ENCODE measurements at regions not wholly inside any gene's neighbourhood (a gene's known extent, or its start where the extent isn't known, plus 50 kb on each side); places are given as distances from the start of the nearest gene placed in this dataset.
"Not testable (repeated sequence)": the region's sequence is repeated elsewhere in the genome, so short reads cannot be mapped to it uniquely, and the experiment has no call there.

- no peak for DNase-seq
These were observed 317.4 kb downstream of the NNT start for GRCh38 chr5:43920422-43920821.

- no peak for DNase-seq
These were observed 314.9 kb downstream of the NNT start for GRCh38 chr5:43917925-43918324.

- DNase-seq = no peak
These were observed 300.1 kb downstream of the NNT start for GRCh38 chr5:43903129-43903528.

- DNase-seq = no peak
These were observed 298.0 kb downstream of the NNT start for GRCh38 chr5:43900974-43901373.

DNA sequence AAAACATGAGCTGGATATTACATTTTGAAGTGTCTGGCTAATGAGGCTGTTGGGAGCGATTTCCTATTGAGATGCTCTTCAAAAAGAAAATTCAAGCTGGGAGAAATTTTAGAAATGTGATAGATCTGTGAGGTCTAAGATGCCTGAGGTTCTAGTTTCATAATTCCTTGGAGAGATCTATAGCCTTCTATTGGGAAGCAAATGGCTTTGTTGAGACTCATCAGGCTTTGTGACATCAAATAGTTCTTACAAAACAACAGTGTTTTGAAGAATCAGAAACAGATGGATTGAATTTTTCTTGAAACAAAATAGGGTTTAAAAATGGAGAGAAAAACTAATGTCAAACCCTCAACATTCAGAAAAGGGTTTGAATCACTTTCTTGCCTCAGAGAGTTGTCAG is 292.9 kb downstream of the NNT start:
- DNase-seq = no peak

GRCh38 chr5:43893951-43894684 is 291.1 kb downstream of the NNT start:
- no peak for DNase-seq

DNA sequence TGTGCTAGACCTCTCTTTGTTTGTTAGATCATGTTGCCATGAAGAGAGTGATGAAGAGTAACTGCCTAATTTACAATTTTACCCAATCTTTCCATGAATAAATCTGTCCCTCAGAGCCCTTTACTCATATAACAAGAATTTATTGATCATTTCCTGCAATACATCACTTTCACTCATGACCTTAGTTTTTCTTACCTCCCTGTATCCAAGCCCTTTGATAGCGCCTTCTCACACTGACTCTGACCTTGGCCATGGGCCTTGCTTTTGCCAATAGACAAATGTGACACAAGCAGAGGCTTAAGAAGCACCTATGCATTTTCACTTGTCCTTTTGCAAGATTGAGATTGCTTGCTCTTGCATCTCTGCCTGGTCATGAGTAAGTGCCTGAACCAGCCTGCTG is 288.1 kb downstream of the NNT start:
- DNase-seq = no peak

DNA sequence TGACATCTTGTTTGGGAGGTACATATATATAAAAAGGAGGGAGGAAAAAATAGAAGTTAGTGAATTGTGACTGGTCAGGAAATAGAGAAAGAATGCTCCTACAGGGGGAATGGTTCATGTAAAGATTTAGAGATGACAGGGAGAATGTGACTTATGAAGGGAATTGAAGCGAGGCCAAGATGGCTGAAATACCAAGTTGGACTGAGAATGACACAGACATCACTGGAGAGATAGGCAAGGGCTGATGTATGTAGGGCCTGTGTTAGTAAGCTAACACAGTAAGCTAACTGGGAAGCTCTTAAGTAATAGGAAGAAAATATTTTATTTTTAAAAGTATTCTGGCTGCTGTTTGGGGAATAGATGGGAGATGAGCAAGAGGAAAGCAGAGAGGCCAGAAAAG is 286.3 kb downstream of the NNT start:
- no peak for DNase-seq

DNA sequence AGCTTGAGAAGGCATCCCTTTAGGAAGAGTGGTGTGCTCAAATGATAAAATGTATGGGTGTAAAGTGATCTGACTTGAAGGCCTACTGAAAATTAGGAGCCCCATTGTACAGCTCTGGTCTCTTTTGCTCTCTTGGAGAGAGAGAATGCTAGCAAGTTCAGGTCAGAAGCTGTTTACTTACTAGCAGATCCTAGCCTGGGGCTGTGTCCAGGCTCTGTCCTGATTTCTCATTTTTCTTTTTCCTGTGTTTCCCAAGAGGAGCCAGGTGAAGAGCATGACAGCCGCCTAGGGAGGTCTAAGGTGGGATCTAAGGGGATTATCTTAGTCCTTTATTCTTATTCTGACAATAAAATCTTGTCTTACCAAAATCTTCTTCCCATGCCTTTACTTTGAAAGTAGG is 272.8 kb downstream of the NNT start:
- DNase-seq = no peak

- no peak for DNase-seq
These were observed 271.8 kb downstream of the NNT start for GRCh38 chr5:43874772-43875171.

- no peak for DNase-seq
These were observed 270.8 kb downstream of the NNT start for GRCh38 chr5:43873791-43874190.

- DNase-seq = peak in 1 of 2 experiments; percentile 15
These were observed 256.3 kb downstream of the NNT start for GRCh38 chr5:43859309-43859708.

GRCh38 chr5:43855452-43855851 is 252.5 kb downstream of the NNT start:
- DNase-seq = no peak

- no peak for DNase-seq
These were observed 251.8 kb downstream of the NNT start for GRCh38 chr5:43854697-43855292.

DNA sequence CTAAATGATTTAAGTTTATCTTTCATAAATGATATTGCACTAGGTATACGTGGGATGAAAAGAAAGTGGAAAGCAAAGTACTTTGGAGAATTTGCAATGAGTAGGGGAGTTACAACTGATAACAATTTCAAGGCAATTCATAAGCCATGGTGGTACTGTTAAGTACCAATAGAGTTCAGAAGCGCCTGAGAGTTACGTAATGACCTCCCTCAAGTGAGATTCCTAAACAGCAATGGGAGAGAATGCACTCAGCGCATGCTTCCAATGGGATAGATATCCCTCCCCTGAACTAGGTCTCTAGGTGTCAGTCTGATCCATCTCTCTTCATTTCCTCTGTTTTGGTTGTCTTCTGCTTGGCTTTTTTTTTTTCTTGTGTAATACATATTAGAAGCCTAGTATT is 249.3 kb downstream of the NNT start:
- DNase-seq = no peak

DNA sequence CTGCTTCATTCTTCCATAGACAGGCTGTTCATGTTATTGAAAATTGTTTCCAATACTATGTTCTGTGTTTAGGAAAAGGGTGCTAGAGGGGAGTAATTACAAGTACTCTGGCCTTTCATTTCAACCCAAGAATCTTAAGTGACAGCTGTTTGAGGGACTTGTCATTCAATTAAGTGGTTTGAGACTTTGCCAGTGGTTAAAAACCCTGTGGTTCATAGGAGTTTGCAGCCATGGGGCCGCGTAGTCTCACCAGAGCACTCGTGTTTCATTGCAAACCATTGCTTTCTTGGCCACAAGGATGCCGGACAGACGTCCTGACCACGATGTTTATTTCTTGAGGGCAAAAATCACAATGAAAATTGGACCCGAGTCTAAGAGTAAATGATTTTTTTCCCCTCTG is 248.8 kb downstream of the NNT start:
- DNase-seq = peak; percentile 24 to 63

DNA sequence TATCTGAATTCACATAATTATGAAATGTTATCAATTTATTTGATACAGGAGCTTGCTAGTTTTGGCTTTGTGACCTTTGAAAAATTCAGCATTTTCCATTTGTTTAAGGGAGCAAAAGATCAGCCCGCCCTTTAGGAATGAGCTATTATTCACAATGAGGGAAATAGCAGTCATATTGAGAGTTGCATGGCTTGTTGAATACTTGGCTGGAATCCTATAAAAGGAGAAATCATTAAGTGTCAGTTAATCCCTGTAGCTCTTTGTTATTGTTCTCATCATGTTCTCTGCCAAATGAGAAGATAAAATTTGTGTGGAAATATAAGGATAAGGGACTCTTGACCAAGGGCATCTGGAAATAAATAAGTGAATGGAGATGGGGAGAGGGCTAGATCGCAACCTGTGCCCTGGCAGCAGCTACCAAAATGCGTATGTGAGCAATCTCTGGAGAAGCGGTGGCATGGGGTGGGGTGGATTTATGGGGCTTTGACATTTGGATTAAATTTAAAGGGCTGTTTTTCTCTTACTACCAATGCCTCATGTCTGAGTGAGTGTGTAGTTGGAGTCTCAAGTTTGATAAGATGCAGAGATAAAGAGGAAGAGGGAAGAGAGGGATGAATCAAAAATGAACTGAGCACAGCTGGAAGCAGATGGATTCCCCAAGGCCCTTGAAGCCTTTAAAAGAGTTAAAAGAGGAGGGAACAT is 237.6 kb downstream of the NNT start:
- DNase-seq = no peak

DNA sequence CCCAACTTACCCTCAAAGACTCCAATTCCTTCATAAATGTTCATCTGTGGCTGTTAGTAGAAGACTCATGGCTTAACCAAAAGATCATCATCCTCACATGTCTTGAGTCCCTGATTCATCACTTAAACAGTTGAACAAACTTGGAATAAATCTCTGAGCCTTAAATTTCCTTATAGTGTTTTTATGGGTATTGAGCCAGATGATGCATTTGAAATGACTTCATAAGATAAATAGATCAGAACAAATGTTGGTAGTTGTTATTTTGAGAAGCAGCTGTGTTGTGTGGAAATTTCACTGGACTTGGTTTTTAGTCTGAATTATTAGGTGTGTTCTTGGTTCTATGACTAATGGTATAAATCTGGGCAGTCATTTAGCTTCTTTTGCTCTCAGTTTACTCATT is 236.2 kb downstream of the NNT start:
- no peak for DNase-seq

- no peak for DNase-seq
These were observed 235.0 kb downstream of the NNT start for GRCh38 chr5:43837996-43838395.

DNA sequence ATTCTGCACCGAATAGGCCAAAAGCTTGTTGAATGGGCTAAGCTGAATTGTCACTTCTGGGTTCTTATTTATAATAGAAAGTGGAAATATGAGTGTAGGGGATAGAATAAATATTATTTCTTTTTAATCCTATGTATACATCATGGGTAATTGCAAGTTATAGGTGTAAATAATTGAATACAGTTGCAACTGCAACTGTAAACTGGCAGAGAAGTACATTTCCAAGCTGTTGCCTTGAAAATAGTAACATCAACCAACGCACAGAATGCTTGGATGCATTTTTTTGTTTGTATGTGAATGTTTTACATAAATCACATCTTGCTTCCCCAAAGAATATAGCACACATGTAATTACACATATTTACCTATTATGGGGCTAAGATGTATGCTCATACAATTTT is 234.1 kb downstream of the NNT start:
- no peak for DNase-seq

- no peak for DNase-seq
These were observed 231.0 kb downstream of the NNT start for GRCh38 chr5:43833961-43834360.

DNA sequence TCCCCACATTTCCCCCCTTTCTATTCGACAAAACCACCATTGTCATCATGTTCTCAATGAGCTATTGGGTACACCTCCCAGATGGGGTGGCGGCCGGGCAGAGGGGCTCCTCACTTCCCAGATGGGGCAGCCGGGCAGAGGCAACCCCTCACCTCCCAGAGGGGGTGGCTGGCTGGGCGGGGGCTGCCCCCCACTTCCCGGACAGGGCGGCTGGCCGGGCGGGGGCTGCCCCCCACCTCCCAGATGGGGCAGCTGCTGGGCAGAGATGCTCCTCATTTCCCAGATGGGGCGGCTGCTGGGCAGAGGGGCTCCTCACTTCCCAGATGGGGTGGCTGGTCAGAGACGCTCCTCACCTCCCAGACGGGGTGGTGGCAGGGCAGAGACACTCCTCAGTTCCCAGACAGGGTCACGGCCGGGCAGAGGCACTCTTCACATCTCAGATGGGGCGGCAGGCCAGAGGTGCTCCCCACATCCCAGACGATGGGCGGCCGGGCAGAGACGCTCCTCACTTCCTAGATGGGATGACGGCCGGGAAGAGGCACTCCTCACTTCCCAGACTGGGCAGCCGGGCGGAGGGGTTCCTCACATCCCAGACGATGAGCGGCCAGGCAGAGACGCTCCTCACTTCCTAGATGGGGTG is 221.5 kb downstream of the NNT start:
- not testable (repeated sequence) for DNase-seq

GRCh38 chr5:43818394-43818793 is 215.4 kb downstream of the NNT start:
- not testable (repeated sequence) for DNase-seq

DNA sequence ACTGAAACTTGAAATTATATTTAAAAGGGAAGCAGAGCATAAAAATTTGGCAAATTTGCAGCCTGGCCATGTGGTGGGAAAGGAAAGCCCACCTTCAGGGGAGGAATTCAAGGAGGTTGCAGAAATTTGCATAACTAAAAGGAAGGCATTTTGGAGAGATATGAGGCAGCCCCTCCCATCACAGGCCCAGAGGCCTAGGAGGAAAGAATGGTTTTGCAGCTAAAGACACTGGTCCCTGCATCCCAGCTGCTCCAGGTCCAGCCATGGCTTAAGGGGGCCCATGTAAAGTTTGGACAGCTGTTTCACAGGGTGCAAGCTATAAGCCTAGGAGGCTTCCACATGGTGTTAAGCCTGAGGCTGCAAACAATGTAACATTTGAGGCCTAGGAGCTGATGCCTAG is 212.5 kb downstream of the NNT start:
- DNase-seq = no peak
